Cardiac septum (tissue), 1 donor: ENCODE measurements at regions not wholly inside any gene's neighbourhood (a gene's known extent, or its start where the extent isn't known, plus 50 kb on each side); places are given as distances from the start of the nearest gene placed in this dataset.

Experiments used
- DNase-seq: peaks from one replicate; pipeline ENCODE4 v3.0.0-alpha.2; 2020; ENCODE audit warnings: low spot score
- intact Hi-C: fragments of 100-400 bp; cut with DNase I; formaldehyde crosslinking; loops from one replicate; pipeline ENCODE4 v1.14.0; 2022
- donor health status: DM: no; HTN: no; CAD: no.

DNA sequence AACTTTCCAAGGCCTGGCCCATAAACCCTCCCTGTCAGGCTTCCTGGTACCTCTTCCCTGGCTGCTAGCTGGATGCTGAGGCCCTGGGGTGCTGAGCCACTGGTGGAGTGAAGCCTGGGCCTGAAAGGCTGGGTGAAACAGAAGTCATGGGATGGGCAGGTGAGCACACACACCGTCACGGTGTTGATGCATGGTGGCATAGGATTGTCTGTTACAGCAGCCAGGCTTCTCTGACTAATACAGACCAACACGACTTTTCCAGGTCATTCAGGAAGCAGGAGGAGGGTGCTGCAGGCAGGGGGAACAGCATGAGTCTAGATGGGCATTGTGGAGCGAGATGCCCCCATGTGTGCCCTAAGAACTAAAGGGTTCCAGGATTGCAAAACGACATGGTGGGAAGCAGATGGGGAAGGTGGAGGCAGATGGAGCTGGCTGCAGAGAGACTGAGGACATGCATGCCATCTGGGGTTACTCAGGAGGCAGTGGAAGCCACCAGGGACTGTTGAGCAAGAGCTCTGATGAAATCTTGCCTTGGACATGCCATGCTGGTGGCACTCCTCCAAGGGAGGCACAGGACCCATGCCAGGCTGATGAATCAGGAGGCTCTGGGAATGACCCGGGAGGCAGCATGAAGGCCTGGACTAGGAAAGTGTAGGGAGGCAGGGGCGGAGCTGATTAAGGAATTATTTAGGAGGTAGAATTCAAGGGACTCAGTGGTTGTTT lies 480.9 kb downstream of the TSN start:
- DNase-seq = no peak
- intact Hi-C loops = no loop called here

DNA sequence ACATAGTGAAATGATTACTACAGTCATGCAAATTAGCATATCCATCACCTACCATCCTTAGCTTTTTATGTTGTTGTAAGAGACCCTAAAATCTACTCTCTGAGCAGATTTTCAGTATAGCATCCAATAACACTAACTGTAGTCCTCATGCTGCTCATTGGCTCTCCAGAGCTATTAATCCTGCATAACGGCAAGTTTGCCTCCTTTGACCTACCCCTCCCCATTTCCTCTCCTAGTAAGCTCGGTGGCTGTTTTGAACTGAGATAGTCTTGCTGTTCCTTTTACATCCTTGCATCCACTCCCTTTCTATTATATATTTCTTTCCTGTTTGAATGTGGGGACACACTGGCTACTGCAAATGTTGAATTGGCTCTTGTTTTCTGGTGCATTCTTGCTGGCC lies 481.5 kb downstream of the TSN start:
- DNase-seq = no peak
- intact Hi-C loops = no loop called here

DNA sequence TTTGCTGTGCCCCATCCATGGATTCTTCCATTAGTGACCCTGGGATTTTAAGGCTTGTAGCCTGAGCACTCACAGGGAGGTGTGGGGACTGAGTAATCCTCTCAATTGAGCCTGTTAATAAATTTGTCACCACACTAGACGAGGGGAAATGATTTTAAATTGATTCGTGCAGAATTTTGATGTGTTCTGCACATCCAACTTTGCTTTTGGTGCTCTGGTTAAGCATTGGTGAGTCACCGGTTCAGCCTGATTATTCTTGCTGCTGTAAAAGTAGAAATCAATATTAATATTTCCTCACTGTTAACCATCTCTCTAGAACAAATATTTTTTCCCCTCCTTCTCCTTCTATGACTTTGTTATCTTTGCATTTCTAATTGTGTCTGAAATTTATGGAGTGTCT lies 482.0 kb downstream of the TSN start:
- intact Hi-C loops = no loop called here

DNA sequence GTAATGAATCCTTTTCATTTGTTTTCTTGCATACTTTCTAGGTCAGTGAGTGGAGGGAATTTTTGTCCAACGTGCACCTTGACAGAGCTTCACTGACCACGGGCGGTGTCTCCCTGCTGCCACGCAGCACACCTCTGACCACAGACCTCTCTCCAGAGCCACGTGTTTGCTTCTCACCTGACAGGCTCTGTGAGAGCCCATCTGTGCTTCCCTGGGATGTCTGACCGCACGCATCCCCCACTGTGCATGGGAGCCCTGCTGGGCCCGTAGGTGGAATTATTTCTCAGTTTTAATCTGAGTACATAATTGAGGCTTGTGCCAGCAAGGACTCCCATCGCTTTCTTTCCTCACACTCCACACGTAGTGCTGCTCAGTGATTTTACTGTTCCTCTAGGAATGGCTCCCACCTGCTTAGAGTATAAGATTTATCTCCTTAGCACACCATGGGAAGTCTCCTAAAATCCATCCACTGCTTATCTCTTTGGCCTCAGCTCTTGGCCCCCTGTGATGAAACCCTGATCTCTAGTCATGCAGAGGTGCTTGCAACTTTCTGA lies 482.6 kb downstream of the TSN start:
- no peak for DNase-seq
- intact Hi-C loops = no loop called here

More for the DNA sequence above, 482.0 kb downstream of the TSN start:
- no peak for DNase-seq

DNA sequence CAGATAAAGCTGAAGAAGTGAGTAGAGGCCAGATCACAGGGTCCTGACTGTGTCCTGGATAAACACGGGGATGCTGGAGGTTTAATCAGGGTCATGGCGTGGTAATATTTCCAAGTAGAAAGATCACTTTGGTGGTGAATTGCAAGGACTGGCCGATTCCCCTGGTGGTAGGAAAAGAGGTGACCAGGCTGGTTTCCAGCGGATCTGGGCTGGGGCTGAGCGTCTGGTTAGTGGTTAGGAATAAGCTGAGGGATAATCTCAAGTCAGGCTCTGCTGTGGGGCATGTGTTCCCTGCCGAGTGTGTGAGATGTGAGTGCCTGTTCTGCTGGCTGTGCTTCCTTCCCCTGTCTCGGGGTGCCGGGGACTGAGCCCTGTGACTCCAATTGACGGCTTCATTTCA lies 484.0 kb downstream of the TSN start:
- intact Hi-C loops = no loop called here
- DNase-seq = no peak

DNA sequence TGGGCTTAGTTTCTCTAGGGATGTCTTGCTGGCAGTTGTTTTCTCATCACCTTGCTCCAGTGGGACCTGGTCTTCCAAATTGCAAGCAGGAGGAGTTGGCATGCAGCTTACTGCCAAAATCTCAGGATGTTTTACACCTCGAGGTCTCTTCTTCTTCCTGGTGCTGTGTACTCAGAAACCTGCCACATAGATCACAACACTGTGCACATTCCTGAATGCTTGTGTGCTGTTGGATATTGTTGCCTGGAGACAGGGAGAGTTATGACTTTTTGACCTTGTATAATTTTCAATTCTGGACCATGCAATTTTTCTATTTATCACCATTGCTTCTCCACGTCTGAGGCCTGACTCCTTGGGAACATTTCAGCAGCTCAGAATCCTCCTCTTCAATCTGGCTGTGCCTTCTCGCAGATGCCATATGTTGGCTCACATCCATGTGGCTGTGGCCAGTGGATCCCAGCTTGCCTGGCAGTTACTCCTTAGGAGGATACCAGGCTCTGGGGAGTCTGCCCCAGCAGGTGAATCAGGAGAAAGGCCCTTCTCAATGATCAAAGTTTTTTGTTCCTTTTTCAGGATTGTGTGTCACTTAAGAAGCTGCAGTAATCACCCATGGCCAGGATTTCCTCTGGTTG lies 489.3 kb downstream of the TSN start:
- no peak for DNase-seq
- intact Hi-C loops = no loop called here

DNA sequence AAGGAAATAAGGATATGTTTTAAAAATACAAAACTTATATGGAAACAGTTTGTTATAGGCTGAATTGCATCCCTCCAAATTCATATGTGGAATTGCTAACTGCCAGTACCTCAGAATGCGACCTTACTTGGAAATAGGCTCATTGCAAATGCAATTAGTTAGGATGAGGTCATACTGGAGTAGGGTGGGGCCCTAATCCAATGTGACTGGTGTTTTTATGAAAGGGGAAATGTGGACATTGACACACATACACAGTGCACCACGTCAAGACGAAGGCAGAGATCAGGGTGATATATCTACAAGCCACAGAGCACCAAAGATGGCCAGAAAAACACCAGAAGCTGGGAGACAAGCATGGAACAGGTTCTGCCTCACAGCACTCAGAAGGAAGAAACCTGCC lies 494.2 kb downstream of the TSN start:
- intact Hi-C loops = no loop called here
- no peak for DNase-seq

DNA sequence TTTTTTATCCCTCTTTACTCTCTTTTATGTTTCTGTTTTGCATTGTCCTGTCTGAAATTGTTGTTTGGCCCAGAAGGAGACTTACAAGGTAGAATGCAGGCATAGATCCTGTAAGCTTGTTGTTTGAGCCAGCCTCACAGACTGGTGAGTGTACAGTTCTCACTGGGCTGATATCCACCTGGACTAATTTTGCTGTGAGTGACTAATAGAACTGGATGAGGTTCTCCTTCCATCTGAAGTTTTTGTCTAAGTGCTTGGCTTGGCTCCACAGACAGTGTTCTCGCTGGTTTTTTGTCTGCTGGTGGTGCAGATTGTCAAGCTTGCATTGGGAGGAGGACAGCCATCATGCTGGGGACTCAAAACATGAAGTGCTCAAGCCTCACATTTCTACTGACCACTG lies 495.7 kb downstream of the TSN start:
- intact Hi-C loops = no loop called here
- no peak for DNase-seq

DNA sequence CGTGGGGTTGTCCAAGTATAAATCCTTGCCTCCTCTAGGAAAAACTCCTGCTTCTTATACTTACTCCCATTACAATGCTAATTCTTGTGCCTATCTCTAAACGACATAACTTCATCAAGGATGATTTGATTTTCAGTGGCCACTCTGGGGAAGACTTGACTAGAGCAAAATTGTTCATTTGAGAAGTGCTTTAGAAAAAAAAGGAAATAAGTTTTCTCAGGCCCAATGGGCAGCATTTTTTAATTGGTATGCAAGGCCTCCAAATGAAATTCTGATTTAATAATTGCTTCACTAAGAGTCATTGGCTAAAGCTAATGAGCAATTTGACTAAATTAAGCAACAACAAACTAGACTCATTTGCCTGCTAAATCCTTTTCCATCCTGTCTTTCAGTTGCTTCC lies 496.1 kb downstream of the TSN start:
- intact Hi-C loops = no loop called here
- no peak for DNase-seq

DNA sequence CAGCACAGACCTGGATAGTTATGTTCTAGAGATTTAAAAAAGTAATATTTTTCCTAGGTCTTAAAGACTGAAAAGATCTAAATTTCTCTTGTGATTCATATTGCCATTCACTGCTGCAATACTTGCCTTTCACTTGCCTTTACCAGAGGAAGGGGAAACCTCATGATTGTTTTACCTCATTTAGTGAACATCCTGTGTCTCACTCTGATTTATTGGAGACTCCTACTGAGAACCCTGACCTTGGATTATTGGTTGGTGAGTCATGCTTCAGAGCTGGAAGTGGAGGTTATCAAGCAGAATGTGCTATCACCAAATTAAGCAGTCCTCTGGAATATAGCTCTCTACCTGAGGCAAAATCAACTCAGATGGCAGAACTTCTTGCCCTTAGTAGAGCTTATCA lies 500.5 kb downstream of the TSN start:
- intact Hi-C loops = no loop called here
- no peak for DNase-seq

DNA sequence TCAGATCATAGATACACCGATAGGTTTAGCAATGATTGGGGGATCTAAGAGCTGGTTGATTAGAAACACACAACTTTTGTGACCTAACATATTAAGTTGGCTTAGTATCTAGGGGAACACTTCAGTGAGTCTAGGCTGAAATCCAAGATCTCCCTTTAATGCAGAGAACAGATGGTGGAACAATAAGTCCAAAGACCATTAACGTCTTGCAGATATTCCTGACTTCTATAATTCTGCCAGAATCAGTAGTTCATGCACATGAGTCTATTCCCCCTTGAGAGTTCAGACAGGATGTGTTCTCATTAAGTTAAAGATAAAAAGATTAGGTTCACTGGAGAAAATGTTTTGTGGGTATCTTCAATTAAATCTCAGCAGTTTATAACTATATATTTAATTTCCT lies 506.5 kb downstream of the TSN start:
- no peak for DNase-seq
- intact Hi-C loops = no loop called here

DNA sequence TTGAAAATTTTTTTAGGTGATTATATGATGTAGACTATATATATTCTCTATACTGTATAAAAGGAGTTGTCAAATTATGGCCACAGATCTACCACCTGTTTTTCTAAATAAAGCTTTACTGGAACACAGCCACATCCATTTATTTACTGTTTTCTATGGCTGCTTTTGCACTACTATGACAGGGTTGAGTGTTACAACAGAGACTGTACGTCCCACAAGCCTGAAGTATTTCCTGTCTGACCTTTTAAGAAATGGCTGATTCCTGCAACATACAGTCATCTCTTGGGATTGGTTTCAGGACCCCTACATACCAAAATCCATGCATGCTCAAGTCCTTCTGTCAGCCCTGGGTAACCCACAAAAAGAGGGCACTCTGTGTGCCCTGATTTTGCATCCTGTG lies 508.3 kb downstream of the TSN start:
- intact Hi-C loops = no loop called here
- no peak for DNase-seq

DNA sequence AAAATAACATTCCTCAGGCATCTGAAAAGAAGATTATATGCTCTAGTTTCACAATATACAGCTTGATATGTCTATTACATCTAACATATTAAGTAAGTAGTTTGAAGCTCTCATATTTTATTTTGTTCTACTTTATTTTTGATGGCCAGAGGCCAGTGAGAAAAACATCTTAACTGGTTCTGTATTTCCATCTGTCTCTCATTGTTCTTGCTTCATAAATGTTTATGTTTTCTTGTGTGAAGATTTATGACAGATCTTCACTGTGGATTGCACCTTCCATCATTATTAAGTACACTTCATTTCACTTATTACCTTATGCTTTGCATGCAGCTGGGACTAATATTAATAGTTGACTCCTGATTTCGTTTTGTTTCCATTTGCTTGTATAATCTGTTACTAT lies 511.2 kb downstream of the TSN start:
- intact Hi-C loops = no loop called here
- no peak for DNase-seq

DNA sequence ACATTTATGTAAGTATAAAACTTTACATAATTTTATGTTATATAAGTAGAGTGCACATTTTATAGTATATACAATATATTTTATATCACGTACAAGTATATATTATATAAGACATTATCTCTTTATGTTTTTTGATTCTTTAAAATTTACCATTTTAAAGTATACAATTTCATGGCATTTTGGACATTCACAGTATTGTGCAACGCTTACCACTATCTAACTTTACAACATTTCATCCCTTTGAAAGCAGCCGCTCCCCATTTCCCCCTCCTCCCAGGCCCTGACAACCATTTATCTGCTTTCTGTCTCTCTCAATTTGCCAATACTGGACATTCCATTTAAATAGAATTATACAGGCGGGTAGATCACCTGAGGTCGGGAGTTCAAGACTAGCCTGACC lies 512.5 kb downstream of the TSN start:
- intact Hi-C loops = no loop called here
- DNase-seq = no peak

DNA sequence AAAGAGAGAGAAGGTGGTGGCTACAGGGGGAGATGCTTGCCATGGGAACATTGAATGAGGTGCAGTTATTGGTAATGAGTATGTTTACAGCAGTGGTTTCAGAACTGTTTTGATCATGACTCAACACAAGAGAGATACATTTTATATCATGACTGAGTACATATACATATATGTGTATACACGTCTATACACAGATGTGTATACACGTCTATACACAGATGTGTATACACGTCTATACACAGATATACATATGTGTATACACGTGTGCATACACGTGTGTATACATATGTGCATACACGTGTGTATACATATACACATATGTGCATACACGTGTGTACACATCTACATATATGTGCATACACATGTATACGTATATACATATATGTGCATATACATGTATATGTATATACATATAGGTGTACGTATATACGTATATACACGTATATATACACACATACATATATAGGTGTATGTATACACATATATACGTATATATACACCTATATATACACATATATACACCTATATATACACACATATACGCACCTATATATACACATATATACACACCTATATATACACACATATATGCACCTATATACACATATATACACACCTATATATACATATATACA lies 518.5 kb downstream of the TSN start:
- no peak for DNase-seq
- intact Hi-C loops = no loop called here

DNA sequence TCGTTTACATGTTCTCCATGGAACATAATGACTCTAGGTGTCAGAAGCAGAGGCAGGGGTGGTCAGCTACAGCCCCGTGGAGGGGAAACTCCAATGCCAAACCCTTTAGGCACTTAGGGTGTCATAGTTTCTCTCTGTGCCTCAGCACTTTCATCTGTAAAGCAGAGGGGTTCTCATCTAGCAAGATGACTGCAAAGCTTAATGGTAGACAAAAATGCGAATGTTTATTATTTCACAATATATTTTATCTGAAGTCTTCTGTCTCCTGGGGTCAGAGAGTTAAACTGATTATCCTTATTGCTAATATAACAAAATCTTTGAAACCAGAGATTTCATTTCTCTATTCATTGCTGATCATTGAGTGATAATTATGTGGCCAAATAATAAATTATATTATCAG lies 522.5 kb downstream of the TSN start:
- intact Hi-C loops = no loop called here
- DNase-seq = no peak

DNA sequence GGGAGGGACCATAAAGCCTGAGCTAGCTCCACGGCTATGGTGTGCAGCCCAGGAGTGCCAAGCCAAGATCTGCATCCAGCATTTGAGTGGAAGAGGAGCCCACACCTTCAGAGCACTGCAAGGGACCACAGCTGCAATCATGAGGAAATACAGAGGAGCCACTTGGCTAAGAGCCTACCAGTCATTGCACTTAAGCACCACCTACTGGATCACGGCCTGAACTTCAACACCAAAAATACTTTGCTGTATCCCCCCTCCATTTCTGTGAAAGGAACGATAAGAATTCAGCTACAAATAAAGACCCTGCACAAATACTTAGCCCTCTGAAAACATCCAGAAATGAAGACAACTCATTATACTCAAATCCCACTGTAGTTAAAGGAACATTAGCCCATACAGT lies 545.3 kb downstream of the TSN start:
- DNase-seq = no peak
- intact Hi-C loops = no loop called here

DNA sequence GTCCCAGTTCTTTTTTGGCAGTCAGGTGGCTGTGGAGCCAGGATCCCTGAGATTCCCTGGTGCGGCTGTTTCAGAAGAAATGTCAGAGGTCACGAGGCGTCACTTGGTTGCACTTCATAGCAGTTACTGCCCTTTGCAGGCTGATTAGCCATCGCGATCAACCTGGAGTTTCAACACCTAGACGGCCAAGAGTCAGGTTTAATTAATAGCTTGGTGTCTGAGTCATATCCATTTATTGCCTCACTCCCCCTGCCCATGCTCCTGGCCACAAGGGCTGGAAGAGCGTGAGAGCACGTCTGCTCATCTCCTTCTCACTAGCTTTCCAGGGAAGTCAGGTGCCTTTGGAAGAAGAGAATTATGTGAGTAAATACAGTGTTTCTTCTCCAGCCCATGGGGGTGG lies 552.3 kb downstream of the TSN start:
- intact Hi-C loops = no loop called here
- no peak for DNase-seq

DNA sequence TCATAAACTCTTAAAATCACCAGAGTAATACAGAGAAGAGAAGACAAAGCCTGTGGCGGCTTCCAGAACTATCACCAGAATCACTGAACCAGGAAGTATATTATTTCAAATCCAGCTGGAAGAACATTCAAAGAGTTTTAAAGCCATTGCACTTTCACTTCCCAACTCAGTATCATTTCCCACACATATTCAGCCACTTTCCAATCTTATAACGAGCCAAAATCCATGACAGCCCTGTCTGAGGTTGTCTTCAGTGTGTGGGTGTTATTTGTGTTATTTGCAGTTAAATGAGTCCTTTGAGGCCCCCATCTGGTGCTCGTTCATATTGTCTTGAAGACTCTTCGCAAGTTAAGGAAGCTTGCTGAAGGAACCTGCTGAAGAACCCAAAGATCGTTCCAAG lies 559.9 kb downstream of the TSN start:
- no peak for DNase-seq
- intact Hi-C loops = no loop called here

DNA sequence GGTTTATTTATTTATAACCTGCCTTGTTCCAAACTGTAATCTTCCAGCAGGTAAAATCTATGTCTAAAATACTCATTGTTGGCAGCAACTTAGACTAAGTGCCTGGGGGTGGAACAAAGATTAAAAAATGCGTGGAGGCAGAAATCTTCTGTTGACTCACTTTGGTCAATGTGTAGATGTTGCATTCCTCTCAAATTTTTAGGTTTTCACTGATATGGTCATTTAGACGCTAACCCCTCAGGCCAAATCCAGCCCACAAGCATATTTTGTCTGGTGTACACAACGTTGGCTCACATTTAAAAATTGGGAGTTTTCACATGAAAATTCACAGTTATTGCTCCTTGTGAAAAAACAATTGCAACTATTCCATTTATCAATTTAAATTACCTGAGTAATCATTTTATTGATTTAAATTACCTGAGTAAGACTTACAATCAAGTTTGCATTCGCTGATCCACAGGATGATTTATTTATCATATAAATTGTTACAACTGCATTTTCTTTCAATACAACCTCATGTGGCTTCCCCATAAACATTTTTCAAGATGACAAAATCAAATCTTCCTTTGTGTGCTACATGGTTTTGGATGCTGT lies 564.2 kb downstream of the TSN start:
- no peak for DNase-seq
- intact Hi-C loops = no loop called here

DNA sequence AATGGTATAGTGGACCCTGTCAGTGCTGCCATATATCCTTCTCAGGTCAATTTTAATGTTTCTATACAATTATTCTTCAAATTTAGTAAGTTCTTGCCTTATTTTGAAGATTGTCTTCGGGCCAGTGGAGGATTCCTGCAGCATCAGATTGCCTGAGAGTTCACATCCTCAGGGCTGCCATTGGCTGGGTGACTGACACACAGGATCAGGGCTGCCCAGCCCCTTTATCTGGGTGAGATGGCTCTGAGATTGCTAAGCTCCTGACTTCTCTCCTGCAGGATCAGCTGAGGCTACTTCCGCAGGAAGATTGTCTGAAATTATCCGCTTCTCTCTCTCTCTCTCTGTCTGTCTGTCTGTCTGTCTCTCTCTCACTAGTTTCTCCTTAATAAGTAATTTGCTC lies 567.4 kb downstream of the TSN start:
- intact Hi-C loops = no loop called here
- no peak for DNase-seq
